ENCODE measurements at regions not wholly inside any gene's neighbourhood (a gene's known extent, or its start where the extent isn't known, plus 50 kb on each side); places are given as distances from the start of the nearest gene placed in this dataset.
"Not testable (repeated sequence)": the region's sequence is repeated elsewhere in the genome, so short reads cannot be mapped to it uniquely, and the experiment has no call there.

- H3K4me1 ChIP-seq (ENCODE audit: control insufficient read depth, insufficient read depth, low read length); H3K9ac ChIP-seq (ENCODE audit: low read length); H3K9me3 ChIP-seq (ENCODE audit: control insufficient read depth, low read length); H3K36me3 ChIP-seq (ENCODE audit: control insufficient read depth, insufficient read depth, low read length, severe bottlenecking); DNase-seq (ENCODE audit: low read depth); H3K4me3 ChIP-seq (ENCODE audit: low read length): not testable (repeated sequence)
- peaks cover 11% of the 10 kb centered on the region for H3K27me3 ChIP-seq (replicated peaks; ENCODE audit: control insufficient read depth, insufficient read depth, low read length)
These were observed 171.6 kb downstream of the TMEM121 start for GRCh38 chr14:105697955-105698354.

- not testable (repeated sequence) for H3K9me3 ChIP-seq (ENCODE audit: control insufficient read depth, low read length); H3K9ac ChIP-seq (ENCODE audit: low read length); H3K4me1 ChIP-seq (ENCODE audit: control insufficient read depth, insufficient read depth, low read length); H3K36me3 ChIP-seq (ENCODE audit: control insufficient read depth, insufficient read depth, low read length, severe bottlenecking); H3K4me3 ChIP-seq (ENCODE audit: low read length); DNase-seq (ENCODE audit: low read depth); H3K27me3 ChIP-seq (replicated peaks; ENCODE audit: control insufficient read depth, insufficient read depth, low read length)
These were observed 172.7 kb downstream of the TMEM121 start for GRCh38 chr14:105698940-105699556.

- H3K4me1 ChIP-seq (ENCODE audit: control insufficient read depth, insufficient read depth, low read length); DNase-seq (ENCODE audit: low read depth); H3K9ac ChIP-seq (ENCODE audit: low read length); H3K27me3 ChIP-seq (replicated peaks; ENCODE audit: control insufficient read depth, insufficient read depth, low read length); H3K9me3 ChIP-seq (ENCODE audit: control insufficient read depth, low read length); H3K36me3 ChIP-seq (ENCODE audit: control insufficient read depth, insufficient read depth, low read length, severe bottlenecking); H3K4me3 ChIP-seq (ENCODE audit: low read length): not testable (repeated sequence)
These were observed 173.3 kb downstream of the TMEM121 start for GRCh38 chr14:105699706-105700105.

GRCh38 chr14:105700146-105700545, 173.8 kb downstream of the TMEM121 start:
- not testable (repeated sequence) for H3K36me3 ChIP-seq (ENCODE audit: control insufficient read depth, insufficient read depth, low read length, severe bottlenecking); H3K9ac ChIP-seq (ENCODE audit: low read length); H3K9me3 ChIP-seq (ENCODE audit: control insufficient read depth, low read length); H3K27me3 ChIP-seq (replicated peaks; ENCODE audit: control insufficient read depth, insufficient read depth, low read length); H3K4me3 ChIP-seq (ENCODE audit: low read length); H3K4me1 ChIP-seq (ENCODE audit: control insufficient read depth, insufficient read depth, low read length); DNase-seq (ENCODE audit: low read depth)

GRCh38 chr14:105700622-105701288, 174.4 kb downstream of the TMEM121 start:
- DNase-seq (ENCODE audit: low read depth): no peak
- no peaks in the 10 kb centered on the region for H3K36me3 ChIP-seq (ENCODE audit: control insufficient read depth, insufficient read depth, low read length, severe bottlenecking)
- H3K27me3 ChIP-seq (replicated peaks; ENCODE audit: control insufficient read depth, insufficient read depth, low read length): no peaks in the 10 kb centered on the region
- H3K4me1 ChIP-seq (ENCODE audit: control insufficient read depth, insufficient read depth, low read length): no peaks in the 10 kb centered on the region
- no peak overlapping the region for H3K4me3 ChIP-seq (ENCODE audit: low read length)
- H3K9ac ChIP-seq (ENCODE audit: low read length): no peak overlapping the region
- H3K9me3 ChIP-seq (ENCODE audit: control insufficient read depth, low read length): no peaks in the 10 kb centered on the region

GRCh38 chr14:105701456-105702274, 175.3 kb downstream of the TMEM121 start:
- Histone ChIP-seq H3K9ac (ENCODE audit: low read length) (no peak overlapping the region), H3K27me3 (replicated peaks; ENCODE audit: control insufficient read depth, insufficient read depth, low read length) (no peaks in the 10 kb centered on the region), H3K9me3 (ENCODE audit: control insufficient read depth, low read length) (no peaks in the 10 kb centered on the region), H3K4me3 (ENCODE audit: low read length) (no peak overlapping the region), H3K4me1 (ENCODE audit: control insufficient read depth, insufficient read depth, low read length) (no peaks in the 10 kb centered on the region), H3K36me3 (ENCODE audit: control insufficient read depth, insufficient read depth, low read length, severe bottlenecking) (no peaks in the 10 kb centered on the region)
- no peak for DNase-seq (ENCODE audit: low read depth)

GRCh38 chr14:105702275-105702817, 176.0 kb downstream of the TMEM121 start:
- Histone ChIP-seq H3K9ac (ENCODE audit: low read length) (no peak overlapping the region), H3K4me3 (ENCODE audit: low read length) (no peak overlapping the region), H3K36me3 (ENCODE audit: control insufficient read depth, insufficient read depth, low read length, severe bottlenecking) (no peaks in the 10 kb centered on the region), H3K27me3 (replicated peaks; ENCODE audit: control insufficient read depth, insufficient read depth, low read length) (no peaks in the 10 kb centered on the region), H3K9me3 (ENCODE audit: control insufficient read depth, low read length) (no peaks in the 10 kb centered on the region), H3K4me1 (ENCODE audit: control insufficient read depth, insufficient read depth, low read length) (no peaks in the 10 kb centered on the region)
- DNase-seq (ENCODE audit: low read depth): no peak

GRCh38 chr14:105703044-105703665, 176.8 kb downstream of the TMEM121 start:
- not testable (repeated sequence) for H3K4me1 ChIP-seq (ENCODE audit: control insufficient read depth, insufficient read depth, low read length); H3K4me3 ChIP-seq (ENCODE audit: low read length); H3K9ac ChIP-seq (ENCODE audit: low read length); H3K9me3 ChIP-seq (ENCODE audit: control insufficient read depth, low read length); H3K36me3 ChIP-seq (ENCODE audit: control insufficient read depth, insufficient read depth, low read length, severe bottlenecking); H3K27me3 ChIP-seq (replicated peaks; ENCODE audit: control insufficient read depth, insufficient read depth, low read length); DNase-seq (ENCODE audit: low read depth)

- H3K27me3 ChIP-seq (replicated peaks; ENCODE audit: control insufficient read depth, insufficient read depth, low read length); H3K36me3 ChIP-seq (ENCODE audit: control insufficient read depth, insufficient read depth, low read length, severe bottlenecking): not testable (repeated sequence)
These were observed 177.7 kb downstream of the TMEM121 start for GRCh38 chr14:105704091-105704490.

GRCh38 chr14:105704492-105704891, 178.1 kb downstream of the TMEM121 start:
- not testable (repeated sequence) for DNase-seq (ENCODE audit: low read depth); H3K9me3 ChIP-seq (ENCODE audit: control insufficient read depth, low read length); H3K4me1 ChIP-seq (ENCODE audit: control insufficient read depth, insufficient read depth, low read length); H3K9ac ChIP-seq (ENCODE audit: low read length); H3K36me3 ChIP-seq (ENCODE audit: control insufficient read depth, insufficient read depth, low read length, severe bottlenecking); H3K27me3 ChIP-seq (replicated peaks; ENCODE audit: control insufficient read depth, insufficient read depth, low read length); H3K4me3 ChIP-seq (ENCODE audit: low read length)

More at GRCh38 chr14:105704091-105704490, 177.7 kb downstream of the TMEM121 start:
- H3K9me3 ChIP-seq (ENCODE audit: control insufficient read depth, low read length); DNase-seq (ENCODE audit: low read depth); H3K4me1 ChIP-seq (ENCODE audit: control insufficient read depth, insufficient read depth, low read length); H3K4me3 ChIP-seq (ENCODE audit: low read length); H3K9ac ChIP-seq (ENCODE audit: low read length): not testable (repeated sequence)

- not testable (repeated sequence) for DNase-seq (ENCODE audit: low read depth); H3K4me1 ChIP-seq (ENCODE audit: control insufficient read depth, insufficient read depth, low read length); H3K9ac ChIP-seq (ENCODE audit: low read length); H3K4me3 ChIP-seq (ENCODE audit: low read length); H3K27me3 ChIP-seq (replicated peaks; ENCODE audit: control insufficient read depth, insufficient read depth, low read length); H3K36me3 ChIP-seq (ENCODE audit: control insufficient read depth, insufficient read depth, low read length, severe bottlenecking); H3K9me3 ChIP-seq (ENCODE audit: control insufficient read depth, low read length)
These were observed 179.1 kb downstream of the TMEM121 start for GRCh38 chr14:105705512-105705861.
